ENCODE measurements at regions not wholly inside any gene's neighbourhood (a gene's known extent, or its start where the extent isn't known, plus 50 kb on each side); places are given as distances from the start of the nearest gene placed in this dataset.

DNA sequence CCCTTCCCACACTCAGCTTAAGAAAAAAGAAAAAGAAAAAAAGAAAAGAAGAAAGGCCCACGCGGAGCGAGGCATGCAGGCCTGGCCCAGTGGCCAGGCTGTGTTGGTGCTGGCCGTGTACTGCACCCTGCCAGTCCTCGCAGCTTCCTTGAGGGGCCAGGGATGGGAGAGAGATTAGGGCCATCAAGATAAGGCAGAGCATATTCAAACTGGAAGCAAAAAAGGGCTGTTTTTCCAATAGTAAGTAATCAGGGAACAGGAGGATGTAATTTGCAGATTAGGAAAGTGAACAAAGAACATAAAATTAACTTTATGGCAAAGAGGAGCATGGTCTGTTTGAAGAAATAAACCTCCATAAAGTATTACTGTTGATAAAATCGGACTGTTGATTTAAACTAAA lies 319.6 kb upstream of the CLINT1 start:
- TF ChIP-seq, protein P1, sequence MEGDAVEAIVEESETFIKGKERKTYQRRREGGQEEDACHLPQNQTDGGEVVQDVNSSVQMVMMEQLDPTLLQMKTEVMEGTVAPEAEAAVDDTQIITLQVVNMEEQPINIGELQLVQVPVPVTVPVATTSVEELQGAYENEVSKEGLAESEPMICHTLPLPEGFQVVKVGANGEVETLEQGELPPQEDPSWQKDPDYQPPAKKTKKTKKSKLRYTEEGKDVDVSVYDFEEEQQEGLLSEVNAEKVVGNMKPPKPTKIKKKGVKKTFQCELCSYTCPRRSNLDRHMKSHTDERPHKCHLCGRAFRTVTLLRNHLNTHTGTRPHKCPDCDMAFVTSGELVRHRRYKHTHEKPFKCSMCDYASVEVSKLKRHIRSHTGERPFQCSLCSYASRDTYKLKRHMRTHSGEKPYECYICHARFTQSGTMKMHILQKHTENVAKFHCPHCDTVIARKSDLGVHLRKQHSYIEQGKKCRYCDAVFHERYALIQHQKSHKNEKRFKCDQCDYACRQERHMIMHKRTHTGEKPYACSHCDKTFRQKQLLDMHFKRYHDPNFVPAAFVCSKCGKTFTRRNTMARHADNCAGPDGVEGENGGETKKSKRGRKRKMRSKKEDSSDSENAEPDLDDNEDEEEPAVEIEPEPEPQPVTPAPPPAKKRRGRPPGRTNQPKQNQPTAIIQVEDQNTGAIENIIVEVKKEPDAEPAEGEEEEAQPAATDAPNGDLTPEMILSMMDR (conservative IDR thresholded peaks at IDR 0.05), result no peak
- TF ChIP-seq EZH2 (IDR thresholded peaks at IDR 0.05; ENCODE audit: low read depth), result no peak
